Right ventricle myocardium superior (tissue), 1 donor: ENCODE measurements at regions not wholly inside any gene's neighbourhood (a gene's known extent, or its start where the extent isn't known, plus 50 kb on each side); places are given as distances from the start of the nearest gene placed in this dataset.

Experiments used
- ATAC-seq: fragments of 200-7000 bp; cut with Tn5 transposase; one replicate; pipeline ENCODE4 v1.9.1; 2020; ENCODE audit warnings: mild to moderate bottlenecking; ENCODE audit not compliant: poor library complexity
- DNase-seq: peaks from one replicate; pipeline ENCODE4 v3.0.0-alpha.2; 2020
- intact Hi-C: fragments of 100-400 bp; cut with DNase I; formaldehyde crosslinking; loops from one replicate; pipeline ENCODE4 v1.11.2; 2022
- donor health status: DM: no; HTN: yes; CAD: no; lungs with severe emphysema.

DNA sequence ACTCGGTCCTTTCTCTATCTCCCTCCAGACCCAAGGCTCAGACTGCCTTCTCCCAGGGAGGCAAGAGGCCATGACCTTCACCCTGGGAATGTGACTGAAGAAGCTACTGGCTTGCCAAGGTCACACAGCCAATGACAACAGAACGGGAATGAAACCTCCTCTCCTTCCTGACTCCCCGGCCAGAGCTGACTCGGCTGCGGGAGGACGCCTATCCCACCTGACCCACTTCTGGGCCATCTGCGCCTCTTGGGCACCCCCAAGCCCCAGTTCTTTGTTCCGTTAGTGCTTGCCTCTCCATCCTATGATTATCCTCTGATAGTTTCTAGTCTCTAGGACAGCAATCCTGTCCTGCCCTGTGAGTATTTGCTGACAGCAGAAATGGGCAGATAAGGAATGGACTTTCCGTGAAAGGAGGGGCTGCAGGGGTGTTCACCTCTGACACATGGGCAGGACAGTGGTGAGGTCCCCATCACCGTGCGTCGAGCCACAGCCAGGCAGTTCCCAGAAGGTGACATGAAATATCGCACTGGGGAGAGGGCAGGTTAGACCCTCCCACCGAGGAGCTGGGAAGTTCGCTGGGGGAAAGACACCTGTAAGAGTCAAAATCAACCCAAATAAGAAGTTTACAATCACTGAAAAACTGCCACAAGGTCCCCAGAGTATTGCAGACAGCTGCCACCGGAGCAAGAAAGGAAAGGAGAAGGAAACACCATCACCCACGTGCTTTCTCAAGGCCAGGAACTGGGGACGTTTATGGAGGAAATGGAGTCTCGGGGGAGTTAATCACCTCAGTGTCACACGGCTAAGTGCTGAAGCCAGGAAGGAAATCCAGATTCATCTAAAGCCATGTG lies 63.0 kb downstream of the INSIG1 start:
- intact Hi-C loops: no loop called here
- ATAC-seq (no peak), DNase-seq (no peak)

GRCh38 chr7:155361346-155361680 lies 63.6 kb downstream of the INSIG1 start:
- DNase-seq (peak; percentile 20), ATAC-seq (no peak)
- intact Hi-C loops: no loop called here

- DNase-seq: no peak
- intact Hi-C loops: no loop called here
- ATAC-seq: no peak
Measured at GRCh38 chr7:155361947-155362346, 64.3 kb downstream of the INSIG1 start.

DNA sequence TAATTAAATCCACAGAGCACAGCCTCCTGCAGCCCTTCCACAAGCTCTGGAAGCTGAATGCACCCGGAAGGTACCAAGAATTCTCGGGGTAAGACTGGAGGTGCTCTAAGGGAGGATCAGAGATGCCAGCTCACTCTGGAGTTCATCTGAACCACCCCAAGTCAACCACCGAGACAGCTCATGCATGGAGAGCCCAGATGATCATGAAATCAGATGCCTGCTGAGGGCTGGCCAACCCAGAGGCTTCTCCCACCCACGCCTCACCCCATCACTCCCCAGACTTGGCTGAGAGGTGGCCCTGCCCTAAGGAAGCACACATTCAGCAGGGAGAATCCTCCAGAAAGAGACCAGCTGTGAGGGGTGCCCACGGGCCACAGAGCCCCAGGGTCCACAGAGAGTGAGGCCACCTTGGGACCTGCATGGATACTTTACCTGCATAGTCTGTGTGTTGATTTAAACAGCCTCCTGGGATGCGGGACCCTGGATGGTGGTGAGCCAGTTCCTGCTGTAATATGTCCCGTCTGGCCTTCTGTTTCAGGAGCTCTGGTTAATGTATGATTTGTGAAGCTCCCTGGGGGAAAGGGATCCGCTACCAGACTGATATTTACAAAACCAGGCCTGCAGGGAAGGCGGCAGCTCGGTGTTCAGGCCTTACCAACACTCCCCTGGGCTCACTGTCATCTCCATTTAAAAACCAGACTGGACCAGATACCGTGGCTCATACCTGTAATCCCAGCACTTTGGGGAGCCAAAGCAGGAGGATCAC lies 64.9 kb downstream of the INSIG1 start:
- DNase-seq (peak; percentile 26), ATAC-seq (no peak)
- intact Hi-C loops: no loop called here

GRCh38 chr7:155363146-155363539 lies 65.5 kb downstream of the INSIG1 start:
- DNase-seq: no peak
- no peak for ATAC-seq
- intact Hi-C loops: no loop called here

DNA sequence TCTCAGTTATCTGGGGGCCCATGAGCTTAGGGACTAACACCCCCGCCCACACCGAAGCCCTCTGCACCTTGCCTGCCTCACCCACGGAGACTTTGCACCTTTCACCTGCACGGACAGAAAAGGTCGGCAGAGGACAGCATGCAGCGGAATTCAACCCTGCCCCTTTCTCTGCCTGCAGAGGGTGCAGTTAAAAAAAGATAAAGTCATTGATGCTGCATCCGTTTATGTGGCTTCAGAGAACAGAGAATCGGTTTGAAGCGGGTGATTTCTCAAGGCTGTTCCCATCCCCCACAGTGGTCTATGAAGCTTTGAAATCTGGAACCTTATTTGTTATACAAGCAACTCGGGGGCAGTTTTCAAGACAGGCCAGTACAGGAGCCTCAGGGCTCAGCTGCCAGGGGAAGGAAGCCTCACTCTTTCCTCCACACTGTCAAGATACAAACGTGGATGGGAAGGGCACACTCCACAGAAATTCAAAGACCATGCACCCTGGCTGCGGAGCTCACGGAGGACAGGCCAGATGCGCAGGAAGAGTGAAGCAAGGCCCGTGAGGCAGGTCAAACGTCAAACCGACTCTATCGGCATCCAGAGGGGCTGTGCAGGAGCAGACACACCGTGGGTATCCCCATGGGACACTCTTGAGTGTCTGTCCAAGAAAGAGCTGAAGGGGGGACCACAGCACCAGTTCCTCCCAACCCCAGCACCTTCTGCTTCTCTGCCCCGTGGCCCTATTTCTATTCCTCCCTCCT lies 66.3 kb downstream of the INSIG1 start:
- intact Hi-C loops: no loop called here
- DNase-seq: no peak

DNA sequence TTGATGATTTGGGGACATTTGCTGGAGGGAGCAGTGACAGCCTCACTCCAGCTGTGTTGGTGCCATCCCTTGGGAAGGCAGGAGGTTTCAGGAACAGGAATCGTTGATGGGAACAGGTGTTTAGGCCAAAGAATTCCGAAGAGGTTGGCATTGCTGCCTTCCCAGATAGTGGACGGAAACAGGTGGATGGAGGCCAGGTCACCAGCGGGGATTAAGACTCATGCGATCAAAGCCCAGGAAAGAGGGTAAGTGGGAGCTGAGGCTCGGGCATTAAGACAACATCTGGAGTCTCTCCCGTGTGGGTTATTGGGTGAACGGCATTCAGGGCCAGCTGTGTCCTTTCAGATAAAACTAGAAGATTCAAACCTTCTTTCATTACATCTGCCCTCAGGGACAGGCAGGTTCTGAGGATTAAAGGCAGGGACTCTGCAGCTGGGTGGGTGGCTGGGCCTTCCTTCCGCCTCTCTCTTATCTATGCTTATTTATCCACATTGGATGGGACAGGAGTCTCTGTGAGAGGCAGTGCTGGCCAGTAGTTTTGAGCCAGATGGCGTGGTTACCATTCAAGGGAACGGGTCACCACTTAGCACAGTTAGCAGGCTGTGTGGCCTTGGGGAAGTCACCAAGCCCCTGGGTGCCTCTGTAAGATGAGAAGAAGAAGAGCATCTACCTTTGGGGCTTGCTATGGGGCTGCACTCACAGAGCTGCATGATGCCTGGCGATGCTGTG lies 67.6 kb downstream of the INSIG1 start:
- no peak for DNase-seq
- intact Hi-C loops: no loop called here
- ATAC-seq: no peak

More for the DNA sequence above, 66.3 kb downstream of the INSIG1 start:
- no peak for ATAC-seq

- ATAC-seq (no peak), DNase-seq (no peak)
- intact Hi-C loops: no loop called here
Measured at GRCh38 chr7:155368894-155369600, 71.4 kb downstream of the INSIG1 start.

GRCh38 chr7:155369766-155370165 lies 72.1 kb downstream of the INSIG1 start:
- no peak for DNase-seq
- intact Hi-C loops: no loop called here
- ATAC-seq: no peak

DNA sequence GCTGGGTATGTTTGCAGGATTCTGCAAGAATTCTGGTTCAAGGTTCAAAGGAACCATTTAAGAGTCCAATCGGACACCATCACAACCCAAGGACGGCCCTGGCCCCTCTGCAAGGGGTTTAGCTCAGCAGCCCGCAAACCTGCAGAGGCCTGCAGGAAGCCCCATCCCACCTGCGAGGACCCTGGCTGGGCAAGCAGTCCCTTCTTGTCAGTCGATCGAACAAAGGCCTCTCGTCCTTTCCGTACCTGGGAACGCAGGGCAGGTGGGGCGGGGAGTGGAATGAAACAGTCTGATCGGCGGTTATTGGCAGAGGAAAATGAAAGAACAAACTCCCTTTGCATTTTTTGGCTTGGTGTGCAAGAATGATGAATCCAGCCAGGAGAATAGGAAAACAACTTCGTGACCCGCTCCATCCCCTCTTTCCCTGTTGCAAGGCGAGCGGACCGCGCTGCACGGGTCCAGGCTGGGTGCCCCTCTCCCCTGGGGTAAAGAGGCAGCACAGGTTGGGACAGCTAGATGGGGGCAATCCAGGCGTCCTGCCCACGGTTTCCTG lies 73.7 kb downstream of the INSIG1 start:
- DNase-seq (no peak), ATAC-seq (no peak)
- intact Hi-C loops: no loop called here

DNA sequence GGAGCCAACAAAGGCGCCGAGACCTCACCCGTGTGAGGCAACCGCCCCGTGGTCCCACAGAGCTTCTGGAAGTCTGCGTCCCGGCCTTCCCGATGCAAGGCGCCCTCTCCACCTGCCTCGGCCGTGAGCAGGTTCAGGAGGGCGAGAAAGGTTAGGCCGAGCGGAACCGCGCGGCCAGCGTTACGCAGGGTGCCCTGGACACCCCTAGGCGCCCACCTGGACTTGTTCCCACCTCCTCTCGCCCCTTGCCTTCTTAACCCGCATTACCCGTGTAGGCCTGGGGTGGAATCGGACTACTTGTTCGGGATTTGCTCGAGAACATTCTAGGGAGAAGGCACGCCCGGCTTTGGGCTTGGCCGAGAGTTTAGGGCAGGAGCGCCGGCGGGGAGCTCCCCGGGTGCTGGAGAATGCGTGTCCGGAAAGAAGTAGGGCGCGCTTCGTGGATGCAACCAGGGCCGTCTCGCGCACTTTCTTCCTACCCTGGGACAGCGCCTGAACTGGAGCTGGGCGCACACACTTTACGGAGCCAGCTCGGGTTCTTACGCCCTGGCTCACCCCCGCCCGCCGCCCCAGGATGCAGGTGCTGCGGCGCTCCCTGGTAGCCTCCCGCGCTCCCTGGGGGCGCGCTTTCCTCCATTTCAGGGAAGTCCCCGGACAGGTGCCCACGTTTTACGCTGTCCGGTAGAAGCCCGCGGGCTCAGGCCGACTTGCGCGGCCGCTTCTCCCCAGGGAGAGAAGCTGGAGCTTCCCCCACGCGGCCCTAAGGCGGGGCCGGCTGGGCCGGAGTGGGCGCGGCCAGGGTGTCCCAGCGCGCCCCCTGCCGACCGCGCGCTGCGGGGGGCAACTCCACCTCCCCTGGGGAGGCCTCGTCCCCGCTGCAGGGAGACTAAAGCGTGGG lies 74.5 kb downstream of the INSIG1 start:
- ATAC-seq: no peak
- intact Hi-C loops: no loop called here
- DNase-seq: peak; percentile 42

DNA sequence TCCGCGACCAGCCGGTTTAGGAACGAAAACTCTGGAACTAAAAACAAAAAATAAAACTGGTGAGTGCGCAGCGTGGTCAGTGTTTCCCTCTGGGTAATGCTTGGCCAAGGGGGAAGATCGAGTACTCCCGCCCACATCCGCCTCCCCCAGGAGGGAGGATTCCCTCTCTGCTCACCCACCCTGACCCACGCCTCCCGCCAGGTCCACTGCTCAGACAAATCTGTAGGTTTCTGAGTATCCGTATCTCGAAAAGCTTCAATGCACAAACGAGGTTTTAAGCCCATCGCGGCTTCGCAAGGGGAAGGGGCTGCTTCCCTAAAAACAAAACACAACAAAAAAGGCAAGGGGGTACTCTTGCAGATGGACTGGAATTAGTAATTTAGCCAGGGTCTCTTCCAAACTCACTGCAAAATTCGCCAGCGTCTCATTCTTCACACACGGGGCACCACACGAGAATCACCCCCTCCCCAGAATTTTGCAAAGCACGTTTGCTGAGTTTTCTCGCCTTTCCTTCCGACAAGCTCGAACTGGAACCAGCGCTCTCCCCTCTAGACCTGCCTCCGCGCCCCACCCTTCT lies 75.2 kb downstream of the INSIG1 start:
- DNase-seq (peak; percentile 21), ATAC-seq (no peak)
- intact Hi-C loops: no loop called here

GRCh38 chr7:155373359-155374273 lies 75.9 kb downstream of the INSIG1 start:
- intact Hi-C loops: no loop called here
- peak; percentile 30 for DNase-seq
- ATAC-seq: no peak

GRCh38 chr7:155374276-155375252 lies 76.9 kb downstream of the INSIG1 start:
- intact Hi-C loops: no loop called here
- ATAC-seq (peak; percentile 12), DNase-seq (peak; percentile 31)
